T-helper 2 cell treated with Interferon-gamma antibody and Interleukin-4, amounts not matched to agents 5 μg/mL and 100 μg/mL, for 36 hours (primary cell): ENCODE measurements at regions not wholly inside any gene's neighbourhood (a gene's known extent, or its start where the extent isn't known, plus 50 kb on each side); places are given as distances from the start of the nearest gene placed in this dataset.

Experiments
- DNase-seq: peaks from one replicate; pipeline ENCODE4 v3.0.0; 2021; ENCODE audit warnings: low spot score
- H3K27ac Mint-ChIP-seq: one replicate; pipeline ENCODE4 v1.8.0; 2021; ENCODE audit warnings: mild to moderate bottlenecking, mixed read lengths
- H3K27me3 Mint-ChIP-seq: one replicate; pipeline ENCODE4 v1.8.0; 2021; ENCODE audit warnings: low read depth, mixed read lengths
- H3K36me3 Mint-ChIP-seq: one replicate; pipeline ENCODE4 v1.8.0; 2021; ENCODE audit warnings: low read depth, mixed read lengths
- H3K4me1 Mint-ChIP-seq: one replicate; pipeline ENCODE4 v1.8.0; 2021; ENCODE audit warnings: low read depth, mixed read lengths
- H3K4me3 Mint-ChIP-seq: one replicate; pipeline ENCODE4 v1.8.0; 2022; ENCODE audit warnings: mild to moderate bottlenecking, moderate library complexity, mixed read lengths
- H3K9me3 Mint-ChIP-seq: one replicate; pipeline ENCODE4 v1.8.0; 2021; ENCODE audit warnings: mixed read lengths

DNA sequence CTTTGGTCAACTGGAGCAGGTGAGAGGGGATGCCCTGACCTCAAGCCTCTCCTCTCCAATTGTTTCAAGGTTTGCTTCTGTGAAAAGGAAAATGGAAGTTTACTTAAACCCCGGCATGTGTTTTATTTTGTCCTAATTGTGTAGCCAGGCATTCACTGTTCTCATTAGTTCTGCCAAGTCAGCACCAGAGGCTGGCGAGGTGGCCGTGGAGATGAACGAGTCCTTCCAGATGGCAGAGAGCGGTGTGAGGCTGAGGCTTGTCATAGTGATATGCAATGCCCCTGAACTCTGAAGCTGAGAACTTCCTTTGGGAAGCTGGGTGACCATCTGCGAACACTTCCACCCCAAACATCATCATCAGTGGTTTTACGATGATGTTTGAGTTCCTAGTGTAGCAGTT lies 199.6 kb downstream of the TJP1 start:
- H3K36me3 Mint-ChIP-seq: no peaks in the 10 kb centered on the region
- no peak for DNase-seq
- no peaks in the 10 kb centered on the region for H3K9me3 Mint-ChIP-seq
- H3K4me1 Mint-ChIP-seq: no peaks in the 10 kb centered on the region
- no peak overlapping the region for H3K4me3 Mint-ChIP-seq
- H3K27me3 Mint-ChIP-seq: no peaks in the 10 kb centered on the region
- no peak overlapping the region for H3K27ac Mint-ChIP-seq

DNA sequence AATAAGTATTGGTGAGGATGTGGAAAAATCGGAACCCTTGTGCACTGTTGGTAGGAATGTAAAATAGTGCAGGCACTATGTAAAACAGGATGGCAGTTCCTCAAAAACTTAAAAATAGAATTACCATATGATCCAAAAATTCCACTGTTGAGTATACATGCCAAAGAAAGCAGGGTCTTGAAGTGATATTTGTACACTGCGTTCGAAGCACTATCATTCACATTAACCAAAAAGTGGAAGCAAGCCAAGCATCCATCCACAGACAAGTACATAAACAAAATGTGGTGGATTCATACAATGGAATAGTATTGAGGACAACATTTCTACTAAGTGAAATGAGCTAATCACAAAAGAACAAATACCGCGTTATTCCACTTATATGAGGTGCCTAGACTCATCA lies 200.7 kb downstream of the TJP1 start:
- no peak for DNase-seq
- Mint-ChIP-seq H3K36me3 (no peaks in the 10 kb centered on the region), H3K27me3 (no peaks in the 10 kb centered on the region), H3K9me3 (no peaks in the 10 kb centered on the region), H3K4me3 (no peak overlapping the region), H3K4me1 (no peaks in the 10 kb centered on the region), H3K27ac (no peak overlapping the region)

DNA sequence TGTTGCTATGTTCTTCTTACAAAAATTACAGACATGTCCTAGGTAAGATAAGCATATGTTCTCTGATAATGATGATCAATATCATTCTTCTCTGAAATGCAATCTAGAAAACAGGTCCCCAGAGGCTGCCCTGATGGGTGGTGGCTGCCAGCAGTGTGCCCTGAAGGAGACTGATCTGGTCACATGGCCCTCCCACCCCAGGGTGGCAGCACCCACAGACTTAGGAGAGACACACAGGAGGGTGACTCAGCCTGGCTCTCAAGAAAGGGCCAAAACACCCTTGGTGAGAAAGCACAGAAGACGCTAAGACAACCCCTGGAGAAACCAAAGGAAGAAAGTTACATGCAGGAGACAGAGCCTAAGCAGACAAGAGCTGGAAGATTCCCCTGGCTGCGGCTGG lies 203.7 kb downstream of the TJP1 start:
- H3K4me3 Mint-ChIP-seq: no peak overlapping the region

DNA sequence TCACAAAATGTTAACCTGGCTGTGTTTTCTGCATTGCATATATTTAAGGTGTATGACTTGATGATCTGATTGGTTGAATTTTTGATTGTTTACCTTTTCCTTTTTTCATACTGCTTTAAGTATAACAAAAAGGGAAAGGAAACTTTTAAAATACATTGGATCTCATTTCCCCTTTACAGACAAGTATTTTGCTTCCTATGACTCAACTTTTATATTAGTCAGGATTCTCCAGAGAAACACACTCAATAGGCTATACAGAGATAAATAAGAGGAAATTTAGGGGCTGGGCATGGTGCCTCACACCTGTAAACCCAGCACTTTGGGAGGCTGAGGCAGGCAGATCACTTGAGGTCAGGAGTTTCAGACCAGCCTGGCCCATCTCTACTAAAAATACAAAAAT lies 205.8 kb downstream of the TJP1 start:
- Mint-ChIP-seq H3K4me1 (no peaks in the 10 kb centered on the region), H3K36me3 (no peaks in the 10 kb centered on the region), H3K27ac (no peak overlapping the region), H3K27me3 (no peaks in the 10 kb centered on the region), H3K4me3 (no peak overlapping the region), H3K9me3 (no peaks in the 10 kb centered on the region)
- DNase-seq: no peak

More for the DNA sequence above, 203.7 kb downstream of the TJP1 start:
- Mint-ChIP-seq H3K4me1 (no peaks in the 10 kb centered on the region), H3K27me3 (no peaks in the 10 kb centered on the region), H3K36me3 (no peaks in the 10 kb centered on the region), H3K27ac (no peak overlapping the region), H3K9me3 (no peaks in the 10 kb centered on the region)
- DNase-seq: no peak

DNA sequence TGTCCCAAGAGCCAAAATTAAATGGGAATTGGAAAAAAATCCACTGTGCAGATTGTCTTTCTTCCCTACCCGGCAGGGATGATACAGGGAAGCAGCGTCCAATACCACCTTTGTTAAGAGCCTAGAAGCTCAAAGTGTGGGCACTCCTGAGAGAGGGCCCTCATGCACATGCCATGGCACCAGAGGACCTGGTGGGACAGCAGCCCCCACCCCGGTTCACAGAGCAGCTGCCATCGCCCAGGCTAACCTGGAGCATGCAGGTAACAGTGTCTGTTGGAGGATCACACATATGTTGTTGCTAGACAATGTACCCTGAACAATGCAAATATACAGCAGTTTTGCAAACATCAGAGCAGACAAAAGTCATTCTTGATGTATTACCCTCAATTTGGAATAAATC lies 206.5 kb downstream of the TJP1 start:
- Mint-ChIP-seq H3K9me3 (no peaks in the 10 kb centered on the region), H3K27me3 (no peaks in the 10 kb centered on the region), H3K36me3 (no peaks in the 10 kb centered on the region), H3K27ac (no peak overlapping the region), H3K4me3 (no peak overlapping the region), H3K4me1 (no peaks in the 10 kb centered on the region)
- DNase-seq: no peak

DNA sequence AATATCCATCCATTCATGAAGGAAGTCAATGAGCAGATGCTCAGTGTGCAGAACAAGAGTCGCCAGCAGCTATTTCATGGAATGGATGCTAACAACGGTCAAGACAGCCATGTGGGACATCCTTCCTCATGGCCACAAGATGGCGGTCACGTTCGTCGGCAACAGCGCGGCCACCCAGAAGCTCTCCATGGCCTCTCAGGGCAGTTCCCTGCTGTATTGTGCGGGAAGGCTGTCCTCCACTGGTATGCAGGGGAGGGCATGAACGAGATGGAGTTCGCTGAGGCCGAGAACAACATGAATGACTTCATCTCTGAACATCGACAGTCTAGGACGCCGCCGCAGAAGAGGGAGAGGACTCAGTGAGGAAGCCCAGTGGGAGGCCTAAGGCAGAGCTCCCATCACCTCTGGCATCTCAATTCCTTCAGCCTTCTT lies 208.3 kb downstream of the TJP1 start:
- no peaks in the 10 kb centered on the region for H3K4me1 Mint-ChIP-seq
- DNase-seq: no peak
- no peak overlapping the region for H3K27ac Mint-ChIP-seq
- H3K4me3 Mint-ChIP-seq: no peak overlapping the region
- H3K9me3 Mint-ChIP-seq: no peaks in the 10 kb centered on the region
- no peaks in the 10 kb centered on the region for H3K36me3 Mint-ChIP-seq
- no peaks in the 10 kb centered on the region for H3K27me3 Mint-ChIP-seq

DNA sequence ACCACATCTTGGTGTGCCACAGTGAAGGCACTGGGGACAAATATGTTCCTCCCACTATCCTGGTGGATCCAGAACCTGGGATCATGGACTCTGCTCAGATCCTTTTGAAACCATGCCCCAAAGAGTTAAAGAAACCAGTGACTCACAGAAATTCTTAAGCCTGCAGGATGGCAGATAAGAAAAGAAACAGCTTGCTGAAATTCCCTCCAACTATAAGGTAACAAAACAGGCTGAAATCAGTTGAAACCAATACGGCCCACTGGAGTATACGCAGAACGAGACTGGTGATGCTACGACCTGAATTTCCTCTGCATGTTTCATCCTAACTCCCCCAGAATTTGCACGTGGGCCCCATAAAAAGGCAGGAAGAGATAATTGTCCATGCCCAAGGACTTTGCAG lies 209.6 kb downstream of the TJP1 start:
- Mint-ChIP-seq H3K4me3 (no peak overlapping the region), H3K27ac (no peak overlapping the region), H3K27me3 (no peaks in the 10 kb centered on the region), H3K9me3 (no peaks in the 10 kb centered on the region), H3K4me1 (no peaks in the 10 kb centered on the region), H3K36me3 (no peaks in the 10 kb centered on the region)
- no peak for DNase-seq

DNA sequence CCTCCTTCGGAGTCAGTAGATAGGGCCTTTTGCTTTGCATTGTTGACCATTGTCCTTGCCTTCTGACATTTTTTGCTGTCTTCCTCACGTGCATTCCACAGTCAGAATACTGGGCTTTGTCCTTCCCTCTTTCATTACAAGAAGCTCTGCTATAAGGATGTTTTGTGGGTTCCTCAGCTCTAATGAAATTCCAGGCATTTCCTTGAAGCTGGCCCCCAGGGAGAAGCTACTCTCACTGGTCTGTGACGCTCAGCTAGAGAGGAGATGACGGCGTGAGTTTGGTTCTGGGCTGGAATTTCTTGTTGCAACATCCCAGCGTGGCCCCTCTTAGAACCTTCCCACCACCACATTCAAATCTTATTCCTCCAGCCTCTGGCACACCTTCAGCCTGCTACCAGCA lies 210.2 kb downstream of the TJP1 start:
- Mint-ChIP-seq H3K27me3 (no peaks in the 10 kb centered on the region), H3K36me3 (no peaks in the 10 kb centered on the region), H3K4me1 (no peaks in the 10 kb centered on the region), H3K27ac (no peak overlapping the region), H3K9me3 (no peaks in the 10 kb centered on the region), H3K4me3 (no peak overlapping the region)
- DNase-seq: no peak

DNA sequence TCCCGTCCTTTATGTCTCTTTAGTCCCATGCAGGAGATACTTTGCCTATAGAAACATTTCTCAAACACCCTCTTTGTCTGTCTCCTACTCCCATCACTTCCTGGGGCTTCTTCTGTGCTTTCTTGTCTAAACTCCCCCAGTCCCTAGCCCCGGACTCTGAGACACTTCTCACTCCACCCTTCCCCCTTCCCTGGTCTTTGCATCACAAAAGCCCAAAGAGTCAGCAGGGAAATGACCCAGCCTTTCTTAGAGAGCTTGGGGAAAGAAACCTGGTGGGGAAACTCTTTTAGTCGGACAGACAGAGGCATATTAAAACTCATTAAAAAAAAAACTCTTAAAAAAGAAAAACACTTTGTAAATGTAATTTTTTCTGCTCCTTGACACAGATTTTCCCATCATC lies 211.2 kb downstream of the TJP1 start:
- no peak for DNase-seq
- no peak overlapping the region for H3K4me3 Mint-ChIP-seq
- no peaks in the 10 kb centered on the region for H3K9me3 Mint-ChIP-seq
- H3K27ac Mint-ChIP-seq: no peak overlapping the region
- no peaks in the 10 kb centered on the region for H3K27me3 Mint-ChIP-seq
- no peaks in the 10 kb centered on the region for H3K4me1 Mint-ChIP-seq
- no peaks in the 10 kb centered on the region for H3K36me3 Mint-ChIP-seq

DNA sequence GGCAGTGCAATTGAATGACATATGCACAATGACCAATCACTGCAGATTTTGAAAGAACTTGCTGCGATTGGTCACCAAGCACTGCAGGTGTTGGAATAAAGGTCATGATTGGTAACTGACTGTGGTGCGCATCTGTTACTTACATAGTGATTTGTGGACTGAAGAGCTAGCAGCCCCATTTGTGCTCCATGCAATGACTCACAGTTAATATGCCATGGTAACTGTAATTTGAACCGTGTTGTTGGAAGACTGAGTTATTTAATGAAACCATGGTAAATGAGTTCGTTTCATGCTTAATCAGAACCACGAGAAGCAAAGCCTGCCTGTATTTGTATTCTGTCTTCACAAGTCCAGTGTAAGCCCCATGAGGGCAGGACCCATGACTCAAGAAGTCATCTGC lies 220.5 kb downstream of the TJP1 start:
- H3K4me3 Mint-ChIP-seq: no peak overlapping the region
- DNase-seq: no peak
- H3K27ac Mint-ChIP-seq: no peak overlapping the region

DNA sequence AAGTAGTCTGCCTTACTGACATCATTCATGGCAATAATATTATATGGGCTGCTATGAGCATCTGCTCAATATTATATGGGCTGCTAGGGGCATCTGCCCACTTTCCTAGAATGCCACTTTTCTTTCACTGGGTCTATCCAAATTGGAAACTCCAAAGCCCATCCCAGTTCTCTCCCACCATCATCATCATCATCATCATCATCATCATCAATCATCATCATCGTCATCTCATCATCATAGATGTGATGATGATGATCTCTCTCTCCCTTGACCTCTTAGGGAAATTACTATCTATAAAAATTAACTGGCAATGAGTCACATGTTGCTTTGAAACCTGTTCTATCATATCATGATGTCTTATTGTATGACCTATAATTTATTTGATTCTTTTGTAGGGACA lies 222.0 kb downstream of the TJP1 start:
- DNase-seq: no peak
- H3K9me3 Mint-ChIP-seq: no peaks in the 10 kb centered on the region
- H3K36me3 Mint-ChIP-seq: no peaks in the 10 kb centered on the region
- no peaks in the 10 kb centered on the region for H3K4me1 Mint-ChIP-seq
- no peak overlapping the region for H3K4me3 Mint-ChIP-seq
- no peaks in the 10 kb centered on the region for H3K27me3 Mint-ChIP-seq
- no peak overlapping the region for H3K27ac Mint-ChIP-seq

More for the DNA sequence above, 220.5 kb downstream of the TJP1 start:
- Mint-ChIP-seq H3K4me1 (no peaks in the 10 kb centered on the region), H3K36me3 (no peaks in the 10 kb centered on the region), H3K27me3 (no peaks in the 10 kb centered on the region), H3K9me3 (no peaks in the 10 kb centered on the region)

DNA sequence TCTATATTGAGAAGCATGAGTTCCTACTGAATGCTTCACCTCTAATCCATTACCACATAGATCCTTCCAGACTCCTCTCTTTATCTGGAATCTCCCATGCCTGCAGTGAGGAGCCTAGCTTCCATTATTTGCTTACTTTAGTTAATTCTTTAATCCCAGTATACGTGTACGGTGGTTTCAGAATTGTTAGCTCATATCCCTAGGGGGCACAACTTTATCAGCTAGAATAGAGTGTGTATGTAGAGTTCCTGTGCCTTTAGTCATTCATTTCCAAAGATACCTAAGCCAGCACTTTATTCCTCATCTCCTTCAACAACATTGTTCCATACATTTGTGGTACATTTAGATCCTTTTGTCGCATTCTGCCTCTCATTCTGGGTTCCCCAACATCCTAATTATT lies 226.0 kb downstream of the TJP1 start:
- H3K27me3 Mint-ChIP-seq: no peaks in the 10 kb centered on the region
- no peak for DNase-seq
- no peaks in the 10 kb centered on the region for H3K36me3 Mint-ChIP-seq
- H3K4me3 Mint-ChIP-seq: no peak overlapping the region
- no peaks in the 10 kb centered on the region for H3K4me1 Mint-ChIP-seq
- H3K9me3 Mint-ChIP-seq: no peaks in the 10 kb centered on the region
- H3K27ac Mint-ChIP-seq: no peak overlapping the region

DNA sequence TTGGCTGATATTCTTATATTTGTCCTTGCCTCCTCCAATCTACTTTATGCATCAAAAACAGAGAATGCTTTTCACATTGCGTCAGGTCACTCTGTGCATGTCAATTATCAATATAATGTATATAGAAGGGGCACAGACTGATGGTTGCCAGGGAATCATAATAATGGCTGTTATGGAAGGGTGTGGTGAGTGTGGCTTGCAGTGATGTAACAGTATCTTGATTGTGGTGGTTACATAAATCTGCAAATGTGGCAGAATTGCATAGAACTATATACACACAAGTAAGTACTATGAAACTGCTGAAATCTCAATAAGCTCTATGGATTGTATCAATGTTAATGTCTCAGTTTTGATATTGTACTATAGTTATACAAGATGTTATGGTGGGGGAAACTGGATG lies 228.6 kb downstream of the TJP1 start:
- H3K27ac Mint-ChIP-seq: no peak overlapping the region
- H3K36me3 Mint-ChIP-seq: no peaks in the 10 kb centered on the region
- H3K4me3 Mint-ChIP-seq: no peak overlapping the region
- no peaks in the 10 kb centered on the region for H3K27me3 Mint-ChIP-seq
- H3K4me1 Mint-ChIP-seq: no peaks in the 10 kb centered on the region
- no peaks in the 10 kb centered on the region for H3K9me3 Mint-ChIP-seq
- DNase-seq: no peak

DNA sequence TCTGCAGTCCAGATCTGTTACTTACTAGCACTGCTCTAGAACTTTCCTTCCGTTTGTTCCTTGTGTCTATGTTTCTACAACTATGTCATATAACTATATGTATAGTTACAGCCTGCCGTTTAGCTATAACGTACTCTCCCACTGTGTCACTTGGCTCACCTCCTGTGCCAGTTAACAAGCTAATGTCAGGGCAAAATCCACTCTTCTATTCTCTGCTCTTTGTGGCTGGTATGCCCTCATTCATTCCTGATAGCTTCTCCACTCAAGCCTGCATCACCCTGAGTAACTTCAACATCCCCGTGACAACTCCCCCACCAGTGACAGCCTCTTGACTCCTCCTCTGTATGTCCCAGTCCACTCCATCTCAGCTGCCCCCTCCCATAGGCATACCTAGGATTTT lies 229.2 kb downstream of the TJP1 start:
- Mint-ChIP-seq H3K27me3 (no peaks in the 10 kb centered on the region), H3K27ac (no peak overlapping the region), H3K4me1 (no peaks in the 10 kb centered on the region), H3K36me3 (no peaks in the 10 kb centered on the region), H3K9me3 (no peaks in the 10 kb centered on the region), H3K4me3 (no peak overlapping the region)
- no peak for DNase-seq

DNA sequence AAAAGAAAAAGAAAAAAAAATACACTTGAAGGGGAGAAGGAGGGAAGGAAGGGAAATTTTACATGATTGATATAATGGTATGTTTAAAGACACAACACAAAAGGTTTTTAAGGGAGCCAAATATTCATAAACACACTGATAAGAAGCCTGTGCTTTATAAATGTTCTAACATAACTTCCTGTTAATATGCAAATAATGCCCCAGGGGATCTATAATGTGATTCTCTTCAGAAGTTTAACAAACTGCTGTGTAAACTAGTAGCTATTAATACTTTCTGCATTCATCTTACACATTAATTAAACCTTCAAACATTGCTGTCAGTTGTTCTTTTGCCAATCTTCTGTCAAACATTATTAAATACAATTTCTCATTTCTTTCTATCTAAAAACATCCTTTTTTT lies 231.6 kb downstream of the TJP1 start:
- Mint-ChIP-seq H3K27ac (no peak overlapping the region), H3K4me3 (no peak overlapping the region), H3K4me1 (no peaks in the 10 kb centered on the region), H3K36me3 (no peaks in the 10 kb centered on the region), H3K9me3 (no peaks in the 10 kb centered on the region), H3K27me3 (no peaks in the 10 kb centered on the region)
- DNase-seq: no peak

DNA sequence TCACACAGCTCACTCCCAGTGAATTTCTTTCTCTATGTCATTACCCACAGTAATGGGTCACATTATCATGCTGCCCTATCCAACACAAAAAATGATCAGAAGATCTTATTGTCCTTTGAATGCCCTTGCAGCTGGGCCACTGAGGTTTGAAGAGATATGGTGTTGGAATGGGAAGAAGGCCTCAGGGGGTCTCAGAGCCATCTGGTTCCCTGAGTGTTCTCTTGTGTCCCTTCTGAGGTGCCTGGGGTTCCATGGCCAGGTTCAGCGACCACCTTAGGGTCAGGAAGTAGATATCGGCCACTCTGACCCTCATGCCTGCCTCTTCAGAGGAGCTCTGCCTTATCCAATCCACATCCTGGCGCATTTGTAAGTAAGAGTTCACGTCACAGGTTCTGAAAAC lies 232.3 kb downstream of the TJP1 start:
- Mint-ChIP-seq H3K36me3 (no peaks in the 10 kb centered on the region), H3K4me3 (no peak overlapping the region), H3K9me3 (no peaks in the 10 kb centered on the region), H3K27ac (no peak overlapping the region), H3K27me3 (no peaks in the 10 kb centered on the region), H3K4me1 (no peaks in the 10 kb centered on the region)
- DNase-seq: no peak
